ENCODE measurements at regions not wholly inside any gene's neighbourhood (a gene's known extent, or its start where the extent isn't known, plus 50 kb on each side); places are given as distances from the start of the nearest gene placed in this dataset.

DNA sequence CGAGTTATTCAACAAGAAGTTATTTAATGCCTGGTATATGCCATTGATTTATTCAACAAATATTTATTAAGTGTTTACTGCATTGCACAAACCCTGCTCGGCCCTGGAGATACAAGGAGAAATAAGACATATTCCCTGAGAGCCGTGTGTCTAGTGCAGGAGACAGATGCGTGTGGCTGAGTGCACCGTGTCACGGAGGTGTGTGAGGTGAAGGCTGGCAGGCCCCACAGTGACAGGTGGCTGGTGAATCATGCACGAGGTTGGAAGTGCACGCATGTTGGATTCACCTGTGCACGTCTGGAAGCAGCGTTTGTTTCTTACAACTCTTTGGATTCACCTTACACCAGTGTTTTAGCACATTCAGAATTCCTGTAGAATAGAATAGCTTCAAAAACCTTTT is 136.6 kb upstream of the SHH start:
- TF ChIP-seq GATA2 (IDR thresholded peaks at IDR 0.05; ENCODE audit: low read depth, low read length) (no peak), GATA3 (IDR thresholded peaks at IDR 0.05; ENCODE audit: low read depth, low read length) (no peak)

DNA sequence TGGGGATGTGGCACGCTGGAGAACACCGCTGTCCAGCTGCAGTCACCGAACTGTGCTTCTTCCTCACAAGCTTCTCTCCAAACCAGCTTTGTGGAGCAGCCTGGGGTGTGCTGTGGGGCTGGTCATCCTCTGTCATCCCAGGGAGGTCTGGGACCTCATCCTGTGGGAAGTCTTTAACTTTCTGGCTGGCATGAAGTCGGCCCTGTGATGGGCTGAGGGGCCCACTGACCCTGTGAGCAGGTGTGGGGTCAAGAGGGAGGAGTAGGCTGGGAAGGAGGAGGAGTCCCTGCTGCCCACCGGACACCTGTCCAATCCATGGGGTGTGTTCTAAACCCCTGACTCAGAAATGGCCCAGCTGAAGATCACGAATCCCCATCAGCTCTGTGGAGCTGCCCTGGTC is 136.2 kb upstream of the SHH start:
- no peak for TF ChIP-seq GATA3 (IDR thresholded peaks at IDR 0.05; ENCODE audit: low read depth, low read length)
- TF ChIP-seq GATA2 (IDR thresholded peaks at IDR 0.05; ENCODE audit: low read depth, low read length): no peak

DNA sequence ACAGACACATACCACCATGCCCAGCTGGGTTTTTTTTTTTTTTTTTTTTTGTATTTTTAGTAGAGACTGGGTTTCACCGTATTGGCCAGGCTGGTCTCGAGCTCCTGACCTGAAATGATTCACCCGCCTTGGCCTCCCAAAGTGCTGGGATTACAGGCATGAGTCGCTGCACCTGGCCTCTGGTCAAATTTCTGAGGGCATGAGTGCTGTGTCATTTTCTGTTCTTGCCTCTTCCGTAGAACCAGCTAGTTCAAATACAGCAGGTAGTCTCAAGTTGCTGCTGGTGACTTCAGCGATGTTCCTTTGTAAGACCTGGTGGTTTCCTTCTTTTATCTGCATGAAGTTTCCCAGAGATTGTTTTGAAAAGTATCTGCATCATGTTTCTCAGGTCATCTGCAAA is 134.8 kb upstream of the SHH start:
- no peak for TF ChIP-seq GATA3 (IDR thresholded peaks at IDR 0.05; ENCODE audit: low read depth, low read length)
- no peak for TF ChIP-seq GATA2 (IDR thresholded peaks at IDR 0.05; ENCODE audit: low read depth, low read length)

DNA sequence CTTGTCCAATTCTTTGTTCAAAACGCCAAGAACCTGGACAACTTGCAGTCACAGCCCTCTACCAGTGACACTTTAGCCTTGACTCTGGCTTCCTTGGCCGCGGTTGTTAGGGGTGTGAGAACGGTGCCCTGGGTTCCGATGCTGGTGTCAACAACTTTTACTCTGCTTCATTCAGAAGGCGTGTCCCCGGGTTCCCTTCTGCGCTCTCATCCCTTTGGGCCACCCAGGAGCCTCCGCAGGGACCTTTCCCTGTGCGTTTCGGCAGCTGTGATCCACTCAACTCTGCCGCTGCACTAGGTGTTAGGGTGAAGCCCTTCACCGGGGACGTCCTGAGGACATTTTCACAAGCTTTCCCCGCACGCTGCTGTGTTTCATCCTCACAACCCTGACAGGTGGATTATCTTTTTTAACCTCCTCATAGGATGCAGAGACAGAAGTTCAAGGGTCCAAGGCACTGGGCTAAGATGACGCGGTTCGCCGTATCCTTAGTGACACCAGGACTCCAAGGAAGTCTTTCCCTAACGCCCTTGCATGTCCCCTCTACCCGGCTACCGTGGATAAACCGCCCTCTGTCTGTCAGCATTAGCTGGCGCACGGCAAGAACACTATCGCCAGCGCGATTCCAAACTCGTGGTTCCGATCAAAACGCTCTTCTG is 133.5 kb upstream of the SHH start:
- TF ChIP-seq GATA2 (IDR thresholded peaks at IDR 0.05; ENCODE audit: low read depth, low read length) (no peak), GATA3 (IDR thresholded peaks at IDR 0.05; ENCODE audit: low read depth, low read length) (no peak)

DNA sequence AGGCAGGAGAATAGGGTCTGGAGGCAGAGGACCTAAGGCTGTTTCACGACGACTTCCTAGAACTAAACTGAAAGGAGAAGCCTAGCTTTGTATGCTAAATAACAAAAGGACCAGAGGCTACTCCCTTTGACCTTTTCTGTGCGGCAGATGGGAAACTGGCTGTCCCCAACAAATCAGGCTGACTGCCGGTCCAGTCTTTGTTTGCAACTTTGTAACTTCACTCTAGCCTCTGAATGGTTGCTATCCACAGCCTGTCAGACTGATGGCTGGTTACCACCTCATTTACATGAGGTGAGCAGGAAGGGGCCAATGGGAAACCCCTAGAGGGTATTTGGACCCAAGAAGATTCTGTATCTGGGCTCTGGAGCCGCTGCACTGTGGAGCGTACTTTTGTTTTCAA is 132.6 kb upstream of the SHH start:
- TF ChIP-seq GATA3 (IDR thresholded peaks at IDR 0.05; ENCODE audit: low read depth, low read length) (no peak), GATA2 (IDR thresholded peaks at IDR 0.05; ENCODE audit: low read depth, low read length) (no peak)

DNA sequence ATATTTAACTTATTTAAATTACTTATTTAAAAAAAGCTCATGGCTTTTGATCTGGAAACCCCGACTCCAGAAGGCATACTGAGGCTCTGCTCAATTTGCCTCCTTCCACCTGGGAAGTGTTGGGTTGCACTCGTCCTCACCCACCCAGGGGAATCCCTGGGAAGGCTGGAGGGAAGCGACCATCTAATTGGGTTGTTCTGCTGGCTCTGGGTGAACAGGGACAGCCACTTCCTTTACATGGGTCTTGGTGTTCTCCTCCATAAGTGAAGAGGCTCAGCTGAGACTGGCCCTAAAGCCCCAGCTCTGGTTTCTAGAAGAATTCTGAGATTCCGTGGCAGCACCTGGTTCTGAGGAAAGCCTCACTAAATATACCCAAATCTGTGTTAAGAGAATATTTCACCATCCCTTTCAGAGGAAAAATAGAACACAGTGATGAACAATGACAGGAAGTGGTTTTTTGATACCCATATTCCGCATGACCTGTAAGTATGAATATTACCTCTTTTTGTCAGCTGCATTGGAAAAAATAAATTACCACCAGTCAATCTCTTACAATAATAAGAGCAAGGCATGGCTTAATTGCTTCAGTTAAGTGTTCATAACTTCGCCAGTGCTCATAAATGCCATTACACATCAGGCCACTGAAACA is 131.1 kb upstream of the SHH start:
- TF ChIP-seq GATA3 (IDR thresholded peaks at IDR 0.05; ENCODE audit: low read depth, low read length): no peak
- TF ChIP-seq GATA2 (IDR thresholded peaks at IDR 0.05; ENCODE audit: low read depth, low read length): no peak

DNA sequence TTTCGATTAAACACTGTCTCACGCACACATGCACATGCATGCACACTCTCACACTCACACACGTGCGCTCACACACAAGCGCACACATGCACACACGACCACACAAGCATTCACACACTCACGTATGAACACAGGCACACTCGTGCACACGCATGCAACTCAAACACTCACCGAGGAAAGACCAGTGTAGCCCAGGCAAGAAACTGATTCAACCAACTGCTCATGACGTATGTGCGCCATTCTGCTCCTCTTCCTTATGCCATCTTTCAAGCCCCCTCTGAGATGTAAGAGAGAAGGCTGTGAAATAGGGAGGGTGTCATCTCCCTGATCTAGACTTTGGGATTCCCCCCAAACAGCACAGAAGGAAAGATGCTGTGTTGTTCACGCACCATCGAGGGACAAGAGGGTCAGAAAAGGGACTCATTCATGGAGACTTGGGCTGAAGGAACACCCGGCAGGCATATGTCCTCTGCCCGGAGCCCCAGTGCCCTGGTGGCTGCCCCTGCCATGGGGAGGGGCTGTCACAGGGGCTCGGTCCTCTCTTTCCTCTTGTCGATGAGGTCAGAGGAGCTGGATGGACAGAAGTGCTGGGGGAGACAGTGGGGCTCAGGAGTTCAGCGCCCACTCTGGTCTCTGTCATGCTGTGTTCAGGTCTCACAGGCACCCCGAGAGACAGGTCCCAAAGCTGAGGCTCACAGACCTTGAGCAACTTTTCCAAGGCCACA is 130.1 kb upstream of the SHH start:
- TF ChIP-seq GATA2 (IDR thresholded peaks at IDR 0.05; ENCODE audit: low read depth, low read length) (no peak), GATA3 (IDR thresholded peaks at IDR 0.05; ENCODE audit: low read depth, low read length) (no peak)

DNA sequence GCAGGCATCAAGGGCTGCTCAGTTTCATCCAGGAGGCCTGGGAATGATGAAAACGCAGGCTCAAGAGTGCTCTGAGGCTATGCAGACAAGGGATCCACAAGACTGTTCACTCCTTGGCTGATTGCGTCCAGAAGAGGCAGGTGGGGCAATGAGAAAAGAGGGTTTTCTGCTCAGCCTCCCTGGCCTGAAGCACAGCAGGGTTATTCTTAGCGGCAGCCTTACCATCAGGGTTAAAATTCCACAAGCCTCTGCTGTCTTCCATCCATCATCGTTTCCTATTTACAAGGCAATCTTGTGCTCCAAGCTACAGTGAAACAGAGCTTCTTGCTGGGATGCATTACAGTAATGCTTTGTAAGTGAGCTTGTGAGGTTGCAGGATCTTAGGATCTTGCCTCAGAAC is 129.4 kb upstream of the SHH start:
- TF ChIP-seq GATA3 (IDR thresholded peaks at IDR 0.05; ENCODE audit: low read depth, low read length): no peak
- TF ChIP-seq GATA2 (IDR thresholded peaks at IDR 0.05; ENCODE audit: low read depth, low read length): no peak

DNA sequence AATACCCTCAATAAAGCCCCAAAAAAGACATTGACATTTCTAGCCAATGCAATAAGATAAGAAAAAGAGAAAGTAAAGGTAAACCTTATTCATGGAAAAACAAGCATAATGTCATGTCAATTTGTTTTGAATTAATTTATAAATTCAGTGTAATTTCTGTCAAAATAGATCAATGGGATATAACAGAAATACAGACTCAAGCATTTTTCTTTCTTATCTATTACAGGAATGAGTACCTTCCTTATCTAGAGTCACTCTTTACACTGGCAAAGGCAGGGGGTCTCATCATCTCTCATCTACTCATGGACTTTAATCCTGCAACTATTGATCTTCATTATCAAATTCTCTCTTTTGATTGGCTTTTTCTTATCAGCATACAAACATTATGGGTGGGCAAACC is 127.1 kb upstream of the SHH start:
- TF ChIP-seq GATA3 (IDR thresholded peaks at IDR 0.05; ENCODE audit: low read depth, low read length) (no peak), GATA2 (IDR thresholded peaks at IDR 0.05; ENCODE audit: low read depth, low read length) (no peak)

DNA sequence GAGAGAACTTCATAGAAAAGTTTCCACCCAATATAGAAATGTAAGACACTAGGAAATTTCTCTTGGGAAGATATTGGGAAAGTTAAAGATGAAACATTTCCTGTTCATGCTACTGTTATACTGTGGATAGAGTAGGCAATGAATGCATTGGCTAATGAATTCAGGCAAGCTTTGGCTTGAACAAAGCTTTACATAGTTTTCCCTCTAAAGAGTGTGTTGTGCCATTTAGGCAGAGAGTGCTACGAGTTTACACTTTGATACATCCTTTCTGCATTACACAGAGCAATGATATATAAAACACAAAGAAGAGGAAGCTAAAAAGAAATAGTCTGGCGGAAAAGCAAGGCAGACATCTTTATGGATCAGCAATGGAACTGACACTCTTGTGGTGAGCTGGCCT is 125.9 kb upstream of the SHH start:
- TF ChIP-seq GATA3 (IDR thresholded peaks at IDR 0.05; ENCODE audit: low read depth, low read length) (no peak), GATA2 (IDR thresholded peaks at IDR 0.05; ENCODE audit: low read depth, low read length) (no peak)

DNA sequence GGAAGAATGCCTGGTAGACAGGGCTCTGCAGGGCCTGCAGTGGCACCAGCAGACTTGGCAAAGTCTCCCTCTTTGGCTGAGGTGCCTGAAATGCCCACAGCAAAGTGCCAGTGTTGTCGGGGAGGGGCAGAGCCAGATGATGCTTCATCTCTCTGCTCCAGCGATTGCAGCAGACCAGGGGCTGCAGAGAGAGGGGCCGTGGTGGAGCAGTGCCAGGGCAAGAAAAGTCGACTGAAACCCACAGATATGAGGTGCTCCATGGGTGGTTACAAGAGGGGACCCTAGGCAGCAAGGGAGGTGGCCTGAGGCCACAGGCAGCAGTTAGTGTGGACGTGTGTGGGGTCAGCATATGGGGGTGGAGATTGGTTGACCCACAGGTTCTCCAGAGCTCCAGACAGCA is 123.5 kb upstream of the SHH start:
- TF ChIP-seq GATA3 (IDR thresholded peaks at IDR 0.05; ENCODE audit: low read depth, low read length) (no peak), GATA2 (IDR thresholded peaks at IDR 0.05; ENCODE audit: low read depth, low read length) (no peak)

DNA sequence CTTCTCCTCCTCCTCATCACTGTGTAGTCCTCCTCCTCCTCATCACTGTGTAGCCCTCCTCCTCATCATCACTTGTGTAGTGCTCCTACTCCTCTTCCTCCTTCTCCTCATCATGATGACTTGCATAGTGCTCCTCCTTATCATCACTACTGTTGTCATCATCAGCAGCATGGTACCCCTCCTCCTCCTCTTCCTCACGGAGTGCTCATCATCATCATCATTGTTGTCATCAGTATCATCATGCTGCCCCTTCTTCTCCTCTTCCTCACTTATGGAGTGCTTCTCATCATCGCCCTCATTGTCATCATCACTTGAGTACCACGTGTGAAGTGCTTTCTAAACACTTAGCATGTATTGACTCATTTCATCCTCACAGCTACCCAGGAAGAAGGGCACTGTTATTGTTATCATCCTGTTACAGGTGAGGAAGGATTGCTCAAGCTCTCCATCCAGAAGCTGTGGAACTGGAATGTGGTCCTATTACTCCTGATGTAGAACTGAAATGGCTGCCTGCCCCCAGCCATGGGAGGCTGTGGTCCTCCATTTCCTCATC is 122.8 kb upstream of the SHH start:
- TF ChIP-seq GATA3 (IDR thresholded peaks at IDR 0.05; ENCODE audit: low read depth, low read length) (no peak), GATA2 (IDR thresholded peaks at IDR 0.05; ENCODE audit: low read depth, low read length) (no peak)

DNA sequence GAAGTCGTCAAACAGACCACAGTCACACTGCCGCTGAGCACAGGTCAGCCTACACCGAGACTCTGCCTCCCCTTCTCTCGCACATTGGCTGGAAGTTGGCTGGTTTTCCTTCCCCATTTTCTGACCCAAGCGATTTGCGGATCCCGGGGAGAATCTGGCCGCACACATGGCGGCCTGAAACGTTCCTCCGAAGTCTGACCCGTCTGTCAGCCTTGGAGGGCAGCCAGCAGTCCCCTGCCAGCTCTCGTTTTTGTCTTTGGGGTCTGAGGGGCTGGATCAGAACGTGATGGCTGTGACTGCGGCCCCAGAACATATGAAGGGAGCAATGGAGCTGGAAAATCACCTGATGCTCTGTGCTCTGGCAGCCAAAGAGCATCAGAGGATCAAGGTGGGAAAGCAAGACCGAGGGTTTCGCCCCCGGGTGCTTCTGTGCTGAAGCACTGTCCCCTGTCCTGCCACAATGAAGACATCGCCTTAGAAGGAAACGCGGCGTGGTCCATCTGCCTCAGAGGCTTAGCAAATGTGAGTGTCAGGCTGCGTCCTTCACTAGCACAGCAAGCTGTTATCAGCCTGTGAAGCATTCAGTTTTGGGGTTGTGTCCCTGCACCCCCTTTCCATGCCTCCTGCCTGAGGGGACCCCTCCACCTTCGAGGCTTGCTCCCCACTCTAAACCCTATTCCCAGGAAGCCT is 119.3 kb upstream of the SHH start:
- TF ChIP-seq GATA3 (IDR thresholded peaks at IDR 0.05; ENCODE audit: low read depth, low read length) (no peak), GATA2 (IDR thresholded peaks at IDR 0.05; ENCODE audit: low read depth, low read length) (no peak)

DNA sequence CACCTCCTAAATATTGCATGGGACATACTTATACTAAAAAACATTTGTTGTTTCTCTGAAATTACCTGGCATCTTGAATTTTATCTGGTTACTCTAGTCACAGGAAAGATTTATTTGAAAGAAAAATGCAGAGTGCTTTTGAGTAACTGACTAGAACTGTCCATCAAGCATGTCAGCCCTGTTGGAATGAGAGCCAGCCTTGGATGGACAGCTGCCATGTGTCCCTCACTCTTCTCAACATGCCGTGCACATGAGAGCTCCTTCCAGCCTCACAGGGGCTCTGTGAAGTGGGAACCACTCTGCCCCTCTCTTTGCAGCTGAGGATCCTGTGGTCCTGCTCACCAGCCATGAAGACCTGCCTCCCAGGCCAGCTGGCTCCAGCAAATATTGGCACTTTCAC is 118.3 kb upstream of the SHH start:
- TF ChIP-seq GATA3 (IDR thresholded peaks at IDR 0.05; ENCODE audit: low read depth, low read length): no peak

All from SH-SY5Y (cell line).